ENCODE measurements at regions not wholly inside any gene's neighbourhood (a gene's known extent, or its start where the extent isn't known, plus 50 kb on each side); places are given as distances from the start of the nearest gene placed in this dataset.

GRCh38 chr5:175021321-175021720, 296.9 kb downstream of the MSX2 start:
- no peaks in the 10 kb centered on the region for H3K4me1 Mint-ChIP-seq
- ATAC-seq, result no peak
- H3K27ac Mint-ChIP-seq, result no peak overlapping the region
- H3K4me3 Mint-ChIP-seq, result no peak overlapping the region
- peaks cover 7% of the 10 kb centered on the region for H3K9me3 Mint-ChIP-seq
- peaks cover 9% of the 10 kb centered on the region for H3K27me3 Mint-ChIP-seq
- H3K36me3 Mint-ChIP-seq, result no peaks in the 10 kb centered on the region

- no peak for ATAC-seq
- no peak overlapping the region for H3K4me3 Mint-ChIP-seq
Observed at GRCh38 chr5:175015028-175015685, 290.8 kb downstream of the MSX2 start.

GRCh38 chr5:175013251-175013650, 288.9 kb downstream of the MSX2 start:
- ATAC-seq, result no peak
- H3K9me3 Mint-ChIP-seq, result peaks cover 10% of the 10 kb centered on the region
- no peaks in the 10 kb centered on the region for H3K27me3 Mint-ChIP-seq
- no peaks in the 10 kb centered on the region for H3K36me3 Mint-ChIP-seq
- H3K4me3 Mint-ChIP-seq, result no peak overlapping the region
- no peaks in the 10 kb centered on the region for H3K4me1 Mint-ChIP-seq
- H3K27ac Mint-ChIP-seq, result no peak overlapping the region

More at GRCh38 chr5:175015028-175015685, 290.8 kb downstream of the MSX2 start:
- Mint-ChIP-seq H3K4me1 (no peaks in the 10 kb centered on the region), H3K9me3 (peaks cover 3% of the 10 kb centered on the region), H3K27ac (no peak overlapping the region), H3K27me3 (no peaks in the 10 kb centered on the region), H3K36me3 (no peaks in the 10 kb centered on the region)

GRCh38 chr5:175012267-175012666, 287.9 kb downstream of the MSX2 start:
- H3K4me1 Mint-ChIP-seq, result no peaks in the 10 kb centered on the region
- no peaks in the 10 kb centered on the region for H3K27me3 Mint-ChIP-seq
- no peaks in the 10 kb centered on the region for H3K36me3 Mint-ChIP-seq
- H3K4me3 Mint-ChIP-seq, result no peak overlapping the region
- peaks cover 10% of the 10 kb centered on the region for H3K9me3 Mint-ChIP-seq
- H3K27ac Mint-ChIP-seq, result no peak overlapping the region
- ATAC-seq, result no peak

- peaks cover 12% of the 10 kb centered on the region for H3K9me3 Mint-ChIP-seq
- no peaks in the 10 kb centered on the region for H3K4me1 Mint-ChIP-seq
- no peak overlapping the region for H3K27ac Mint-ChIP-seq
- H3K36me3 Mint-ChIP-seq, result no peaks in the 10 kb centered on the region
- H3K4me3 Mint-ChIP-seq, result no peak overlapping the region
- peaks cover 11% of the 10 kb centered on the region for H3K27me3 Mint-ChIP-seq
- ATAC-seq, result no peak
Observed at GRCh38 chr5:175003531-175003930, 279.1 kb downstream of the MSX2 start.

- Mint-ChIP-seq H3K4me1 (no peaks in the 10 kb centered on the region), H3K27ac (no peak overlapping the region), H3K36me3 (no peaks in the 10 kb centered on the region), H3K9me3 (peaks cover 19% of the 10 kb centered on the region), H3K27me3 (peaks cover 11% of the 10 kb centered on the region), H3K4me3 (no peak overlapping the region)
- no peak for ATAC-seq
Observed at GRCh38 chr5:175001876-175002645, 277.7 kb downstream of the MSX2 start.

- Mint-ChIP-seq H3K27me3 (peaks cover 11% of the 10 kb centered on the region), H3K27ac (no peak overlapping the region), H3K36me3 (no peaks in the 10 kb centered on the region), H3K4me1 (no peaks in the 10 kb centered on the region), H3K9me3 (peaks cover 19% of the 10 kb centered on the region), H3K4me3 (no peak overlapping the region)
- no peak for ATAC-seq
Observed at GRCh38 chr5:175001311-175001710, 276.9 kb downstream of the MSX2 start.

GRCh38 chr5:174999581-174999980, 275.2 kb downstream of the MSX2 start:
- Mint-ChIP-seq H3K9me3 (peaks cover 19% of the 10 kb centered on the region), H3K36me3 (no peaks in the 10 kb centered on the region), H3K4me1 (no peaks in the 10 kb centered on the region), H3K27ac (no peak overlapping the region), H3K4me3 (no peak overlapping the region), H3K27me3 (peaks cover 11% of the 10 kb centered on the region)
- no peak for ATAC-seq

GRCh38 chr5:174998131-174998730, 273.8 kb downstream of the MSX2 start:
- Mint-ChIP-seq H3K36me3 (no peaks in the 10 kb centered on the region), H3K27me3 (peaks cover under 1% of the 10 kb centered on the region), H3K4me1 (no peaks in the 10 kb centered on the region), H3K9me3 (peaks cover 11% of the 10 kb centered on the region), H3K4me3 (no peak overlapping the region), H3K27ac (no peak overlapping the region)
- no peak for ATAC-seq

- Mint-ChIP-seq H3K36me3 (no peaks in the 10 kb centered on the region), H3K4me1 (no peaks in the 10 kb centered on the region), H3K27ac (no peak overlapping the region), H3K4me3 (no peak overlapping the region), H3K9me3 (peaks cover 11% of the 10 kb centered on the region), H3K27me3 (no peaks in the 10 kb centered on the region)
- ATAC-seq, result no peak
Observed at GRCh38 chr5:174997688-174998087, 273.3 kb downstream of the MSX2 start.

GRCh38 chr5:174996941-174997340, 272.6 kb downstream of the MSX2 start:
- H3K4me3 Mint-ChIP-seq, result no peak overlapping the region
- H3K27me3 Mint-ChIP-seq, result no peaks in the 10 kb centered on the region
- H3K27ac Mint-ChIP-seq, result no peak overlapping the region
- H3K4me1 Mint-ChIP-seq, result no peaks in the 10 kb centered on the region
- H3K36me3 Mint-ChIP-seq, result no peaks in the 10 kb centered on the region
- peaks cover 11% of the 10 kb centered on the region for H3K9me3 Mint-ChIP-seq
- no peak for ATAC-seq

GRCh38 chr5:174995827-174996226, 271.4 kb downstream of the MSX2 start:
- no peak for ATAC-seq
- no peaks in the 10 kb centered on the region for H3K27me3 Mint-ChIP-seq
- H3K9me3 Mint-ChIP-seq, result peaks cover 13% of the 10 kb centered on the region
- no peak overlapping the region for H3K4me3 Mint-ChIP-seq
- H3K36me3 Mint-ChIP-seq, result no peaks in the 10 kb centered on the region
- no peak overlapping the region for H3K27ac Mint-ChIP-seq
- no peaks in the 10 kb centered on the region for H3K4me1 Mint-ChIP-seq

- ATAC-seq, result no peak
- no peak overlapping the region for H3K27ac Mint-ChIP-seq
- no peaks in the 10 kb centered on the region for H3K27me3 Mint-ChIP-seq
- no peaks in the 10 kb centered on the region for H3K36me3 Mint-ChIP-seq
- no peak overlapping the region for H3K4me3 Mint-ChIP-seq
- H3K4me1 Mint-ChIP-seq, result no peaks in the 10 kb centered on the region
- H3K9me3 Mint-ChIP-seq, result peaks cover 8% of the 10 kb centered on the region
Observed at GRCh38 chr5:174991847-174992246, 267.5 kb downstream of the MSX2 start.

GRCh38 chr5:174990909-174991308, 266.5 kb downstream of the MSX2 start:
- H3K4me1 Mint-ChIP-seq, result no peaks in the 10 kb centered on the region
- ATAC-seq, result no peak
- H3K36me3 Mint-ChIP-seq, result no peaks in the 10 kb centered on the region
- no peak overlapping the region for H3K4me3 Mint-ChIP-seq
- no peak overlapping the region for H3K27ac Mint-ChIP-seq
- peaks cover 8% of the 10 kb centered on the region for H3K9me3 Mint-ChIP-seq
- H3K27me3 Mint-ChIP-seq, result no peaks in the 10 kb centered on the region

GRCh38 chr5:174987443-174988012, 263.1 kb downstream of the MSX2 start:
- no peak overlapping the region for H3K4me3 Mint-ChIP-seq
- H3K27me3 Mint-ChIP-seq, result peaks cover 7% of the 10 kb centered on the region

More at GRCh38 chr5:174987443-174988012, 263.1 kb downstream of the MSX2 start:
- H3K27ac Mint-ChIP-seq, result no peak overlapping the region
- no peak for ATAC-seq
- H3K36me3 Mint-ChIP-seq, result no peaks in the 10 kb centered on the region
- no peaks in the 10 kb centered on the region for H3K4me1 Mint-ChIP-seq
- peaks cover 8% of the 10 kb centered on the region for H3K9me3 Mint-ChIP-seq
